ENCODE measurements at regions not wholly inside any gene's neighbourhood (a gene's known extent, or its start where the extent isn't known, plus 50 kb on each side); places are given as distances from the start of the nearest gene placed in this dataset.

DNA sequence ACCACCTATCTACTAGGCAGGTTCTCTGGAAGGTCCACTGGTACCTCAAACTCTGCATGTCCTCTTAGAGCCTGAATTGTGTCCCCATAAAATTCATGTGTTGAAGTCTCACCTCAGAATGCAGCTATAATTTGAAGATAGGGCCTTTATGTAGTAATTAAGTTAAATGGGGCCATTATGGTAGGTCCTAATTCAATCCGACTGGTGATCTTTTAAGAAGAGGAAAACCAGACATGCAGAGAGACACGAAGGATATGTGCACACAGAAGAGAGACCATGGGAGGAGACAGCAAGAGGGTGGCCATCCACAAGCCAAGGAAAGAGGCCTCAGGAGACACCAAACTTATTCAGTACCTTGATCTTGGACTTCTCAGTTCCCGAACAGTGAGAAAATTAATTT is 345.4 kb downstream of the ENC1 start:
- H3K36me3 ChIP-seq, result no peaks in the 10 kb centered on the region
- no peak overlapping the region for H3K4me3 ChIP-seq
- H3K9me3 ChIP-seq, result no peaks in the 10 kb centered on the region
- no peak overlapping the region for H3K27ac ChIP-seq
- DNase-seq (ENCODE audit: low spot score in 2 of 2), result no peak
- peaks cover 20% of the 10 kb centered on the region for H3K4me1 ChIP-seq
- H3K27me3 ChIP-seq, result no peaks in the 10 kb centered on the region
- WGBS, result 88% methylated on average over 3 of the region's 3 CpGs
- TF ChIP-seq, protein P1, sequence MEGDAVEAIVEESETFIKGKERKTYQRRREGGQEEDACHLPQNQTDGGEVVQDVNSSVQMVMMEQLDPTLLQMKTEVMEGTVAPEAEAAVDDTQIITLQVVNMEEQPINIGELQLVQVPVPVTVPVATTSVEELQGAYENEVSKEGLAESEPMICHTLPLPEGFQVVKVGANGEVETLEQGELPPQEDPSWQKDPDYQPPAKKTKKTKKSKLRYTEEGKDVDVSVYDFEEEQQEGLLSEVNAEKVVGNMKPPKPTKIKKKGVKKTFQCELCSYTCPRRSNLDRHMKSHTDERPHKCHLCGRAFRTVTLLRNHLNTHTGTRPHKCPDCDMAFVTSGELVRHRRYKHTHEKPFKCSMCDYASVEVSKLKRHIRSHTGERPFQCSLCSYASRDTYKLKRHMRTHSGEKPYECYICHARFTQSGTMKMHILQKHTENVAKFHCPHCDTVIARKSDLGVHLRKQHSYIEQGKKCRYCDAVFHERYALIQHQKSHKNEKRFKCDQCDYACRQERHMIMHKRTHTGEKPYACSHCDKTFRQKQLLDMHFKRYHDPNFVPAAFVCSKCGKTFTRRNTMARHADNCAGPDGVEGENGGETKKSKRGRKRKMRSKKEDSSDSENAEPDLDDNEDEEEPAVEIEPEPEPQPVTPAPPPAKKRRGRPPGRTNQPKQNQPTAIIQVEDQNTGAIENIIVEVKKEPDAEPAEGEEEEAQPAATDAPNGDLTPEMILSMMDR (IDR thresholded peaks at IDR 0.05), result no peak
- TF ChIP-seq POLR2A (IDR thresholded peaks at IDR 0.05) (no peak), POLR2AphosphoS5 (IDR thresholded peaks at IDR 0.05) (no peak), EP300 (IDR thresholded peaks at IDR 0.05) (no peak)

DNA sequence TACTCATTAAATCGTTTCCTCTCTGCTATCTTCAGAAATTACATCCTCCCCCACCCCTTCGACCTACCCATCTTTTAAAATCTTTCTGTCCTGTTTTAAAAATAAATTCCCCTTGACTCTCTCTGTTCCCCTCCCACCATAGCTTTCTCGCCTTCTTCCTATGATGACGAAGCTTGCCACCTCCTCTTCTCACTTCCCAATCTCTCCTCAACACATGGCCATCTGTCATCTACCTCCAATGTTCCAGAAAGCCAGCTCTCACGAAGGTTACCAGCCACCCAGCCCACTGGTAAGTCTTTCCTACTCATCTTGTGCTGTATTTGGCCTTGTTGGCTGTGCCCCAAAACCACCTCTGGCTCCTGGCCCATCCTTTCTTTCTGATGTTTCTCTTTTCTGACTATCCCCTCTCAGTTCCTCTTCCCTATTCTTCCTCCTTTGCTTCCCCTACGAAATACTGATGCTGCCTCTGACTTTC is 346.3 kb downstream of the ENC1 start:
- Histone ChIP-seq H3K4me1 (peaks cover 25% of the 10 kb centered on the region), H3K36me3 (no peaks in the 10 kb centered on the region), H3K9me3 (no peaks in the 10 kb centered on the region), H3K27ac (no peak overlapping the region), H3K27me3 (no peaks in the 10 kb centered on the region), H3K4me3 (no peak overlapping the region)
- DNase-seq (ENCODE audit: low spot score in 2 of 2), result no peak
- TF ChIP-seq POLR2AphosphoS5 (IDR thresholded peaks at IDR 0.05) (no peak), POLR2A (IDR thresholded peaks at IDR 0.05) (no peak), EP300 (IDR thresholded peaks at IDR 0.05) (no peak)
- TF ChIP-seq, protein P1 (IDR thresholded peaks at IDR 0.05), result no peak
- 76% methylated on average over 6 of the region's 6 CpGs for WGBS

DNA sequence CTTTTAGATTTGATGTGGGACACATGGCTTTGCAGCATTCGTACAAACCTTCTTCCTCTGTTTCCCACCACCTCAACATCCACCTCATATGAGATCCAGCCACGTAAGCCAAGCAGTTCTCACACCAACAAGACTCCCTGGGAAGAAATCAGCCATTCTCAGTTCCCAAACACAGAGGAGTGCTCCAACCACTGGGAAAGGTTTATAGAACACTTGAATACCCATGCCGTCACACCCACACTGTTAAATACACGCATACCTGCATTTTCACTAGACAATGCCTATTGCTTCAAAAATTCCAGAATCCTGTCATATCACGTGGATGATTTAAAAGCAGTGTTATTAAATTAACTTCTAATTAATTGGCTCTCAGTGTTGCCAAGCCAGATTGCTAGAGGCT is 347.3 kb downstream of the ENC1 start:
- Histone ChIP-seq H3K4me3 (no peak overlapping the region), H3K36me3 (no peaks in the 10 kb centered on the region), H3K4me1 (peaks cover 35% of the 10 kb centered on the region), H3K27me3 (no peaks in the 10 kb centered on the region), H3K27ac (no peak overlapping the region), H3K9me3 (no peaks in the 10 kb centered on the region)
- WGBS, result 73% methylated on average over 5 of the region's 5 CpGs
- TF ChIP-seq POLR2A (IDR thresholded peaks at IDR 0.05) (no peak), EP300 (IDR thresholded peaks at IDR 0.05) (no peak)
- no peak for DNase-seq (ENCODE audit: low spot score in 2 of 2)

DNA sequence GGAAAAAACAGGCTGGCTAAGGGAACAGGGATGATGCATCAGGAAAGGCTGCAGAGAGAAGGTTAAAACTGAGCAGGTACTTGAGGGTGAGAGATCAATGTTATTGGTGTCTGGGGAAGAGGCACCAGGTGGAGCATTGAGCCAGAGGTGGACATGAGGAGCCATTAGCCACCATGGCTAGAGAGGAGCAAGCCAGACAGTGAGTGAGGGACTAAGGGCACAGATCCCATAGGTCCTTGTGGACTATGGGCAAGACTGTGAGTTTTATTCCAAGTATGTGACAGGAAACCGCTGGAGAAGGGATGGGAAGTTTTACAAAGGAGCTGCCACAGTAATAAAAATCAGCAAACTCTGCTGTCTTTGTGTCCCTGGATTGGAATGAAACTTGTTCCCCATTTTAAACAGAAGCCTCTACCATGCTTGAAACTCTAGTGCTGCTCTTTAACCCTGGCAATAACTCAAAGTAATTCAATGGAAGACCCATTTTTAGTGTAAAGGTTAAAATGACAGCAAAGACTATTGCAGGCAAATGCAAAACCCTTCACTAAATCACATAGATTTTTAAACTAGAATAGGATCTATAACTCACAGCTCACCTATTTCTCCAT is 349.8 kb downstream of the ENC1 start:
- no peaks in the 10 kb centered on the region for H3K27me3 ChIP-seq
- H3K4me3 ChIP-seq, result no peak overlapping the region
- no peak for DNase-seq (ENCODE audit: low spot score in 2 of 2)
- no peaks in the 10 kb centered on the region for H3K9me3 ChIP-seq
- peaks cover 36% of the 10 kb centered on the region for H3K4me1 ChIP-seq
- no peaks in the 10 kb centered on the region for H3K36me3 ChIP-seq
- H3K27ac ChIP-seq, result no peak overlapping the region
- WGBS, result 62% methylated on average over 1 of the region's 1 CpG
- no peak for TF ChIP-seq POLR2A (IDR thresholded peaks at IDR 0.05)
- no peak for TF ChIP-seq EP300 (IDR thresholded peaks at IDR 0.05)
- TF ChIP-seq POLR2AphosphoS5 (IDR thresholded peaks at IDR 0.05), result no peak
- TF ChIP-seq, protein P1 (IDR thresholded peaks at IDR 0.05), result no peak

DNA sequence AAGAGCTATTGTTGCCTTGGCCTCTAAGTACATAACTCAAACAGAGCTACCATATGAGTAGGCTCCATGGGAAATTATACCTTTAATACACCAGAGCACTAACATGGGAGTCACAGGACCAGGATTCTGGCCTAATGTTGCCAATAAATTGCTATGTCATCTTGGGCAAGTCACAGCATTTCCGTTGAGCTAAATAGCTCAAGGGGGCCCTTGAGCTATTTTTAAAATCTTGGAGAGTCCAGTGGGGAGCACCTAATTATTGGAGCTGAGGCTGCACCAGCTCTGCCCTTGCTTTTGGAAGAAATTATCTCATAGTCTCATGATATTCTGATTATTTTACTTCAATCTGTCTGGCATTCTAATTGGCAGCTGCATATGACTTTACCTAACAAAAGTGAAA is 350.8 kb downstream of the ENC1 start:
- Histone ChIP-seq H3K27me3 (no peaks in the 10 kb centered on the region), H3K36me3 (no peaks in the 10 kb centered on the region), H3K4me1 (peaks cover 36% of the 10 kb centered on the region), H3K9me3 (no peaks in the 10 kb centered on the region), H3K4me3 (no peak overlapping the region), H3K27ac (no peak overlapping the region)
- TF ChIP-seq EP300 (IDR thresholded peaks at IDR 0.05) (no peak), POLR2A (IDR thresholded peaks at IDR 0.05) (no peak), POLR2AphosphoS5 (IDR thresholded peaks at IDR 0.05) (no peak)
- TF ChIP-seq, protein P1 (IDR thresholded peaks at IDR 0.05), result no peak
- DNase-seq (ENCODE audit: low spot score in 2 of 2), result no peak
- 18% methylated on average over 1 of the region's 1 CpG for WGBS

DNA sequence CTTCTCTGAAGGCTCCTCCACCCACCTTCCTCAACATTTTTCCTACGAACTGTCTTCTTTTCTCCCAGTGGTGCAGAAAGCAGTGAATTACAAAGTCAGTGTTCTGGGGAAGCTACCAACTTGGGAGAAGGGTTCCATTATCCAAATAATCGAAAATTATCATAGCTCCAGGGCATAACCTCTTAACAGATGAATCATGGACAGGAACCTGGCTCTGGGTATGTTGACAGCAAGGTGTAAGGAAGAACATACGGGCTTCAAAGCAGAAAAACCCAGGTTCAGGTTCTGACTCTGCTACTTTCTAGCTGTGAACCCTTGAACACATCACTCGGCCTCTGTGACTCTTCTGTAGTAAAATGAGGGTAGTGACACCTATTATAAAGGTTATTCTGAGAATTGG is 351.3 kb downstream of the ENC1 start:
- DNase-seq (ENCODE audit: low spot score in 2 of 2), result no peak
- WGBS, result 53% methylated on average over 4 of the region's 4 CpGs
- Histone ChIP-seq H3K27ac (peak overlapping the region; percentile 75), H3K4me1 (peaks cover 36% of the 10 kb centered on the region), H3K9me3 (no peaks in the 10 kb centered on the region), H3K27me3 (no peaks in the 10 kb centered on the region), H3K36me3 (no peaks in the 10 kb centered on the region), H3K4me3 (no peak overlapping the region)
- TF ChIP-seq EP300 (IDR thresholded peaks at IDR 0.05) (no peak), POLR2AphosphoS5 (IDR thresholded peaks at IDR 0.05) (no peak), POLR2A (IDR thresholded peaks at IDR 0.05) (no peak)
- TF ChIP-seq, protein P1 (IDR thresholded peaks at IDR 0.05), result no peak
